ENCODE measurements at regions not wholly inside any gene's neighbourhood (a gene's known extent, or its start where the extent isn't known, plus 50 kb on each side); places are given as distances from the start of the nearest gene placed in this dataset.

DNA sequence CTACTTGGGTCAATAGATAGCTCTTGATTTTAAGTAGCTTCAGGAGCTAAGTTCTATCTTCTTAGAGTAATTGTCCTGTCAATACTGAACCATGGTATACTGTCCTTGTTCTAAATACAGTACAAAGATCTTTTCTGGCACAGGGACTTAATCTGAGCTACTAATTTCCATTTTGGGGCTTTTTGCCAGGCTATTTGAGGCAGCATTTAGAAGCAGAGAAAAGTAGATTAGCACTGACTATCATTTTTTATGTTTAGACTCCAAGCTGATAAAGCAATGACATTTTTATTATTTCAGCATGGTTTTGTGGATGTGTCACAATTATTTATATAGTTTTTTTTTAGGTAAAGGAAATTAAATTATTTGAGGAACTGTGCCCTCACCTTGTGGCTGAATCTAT lies 163.2 kb downstream of the FAT3 start:
- DNase-seq: no peak

DNA sequence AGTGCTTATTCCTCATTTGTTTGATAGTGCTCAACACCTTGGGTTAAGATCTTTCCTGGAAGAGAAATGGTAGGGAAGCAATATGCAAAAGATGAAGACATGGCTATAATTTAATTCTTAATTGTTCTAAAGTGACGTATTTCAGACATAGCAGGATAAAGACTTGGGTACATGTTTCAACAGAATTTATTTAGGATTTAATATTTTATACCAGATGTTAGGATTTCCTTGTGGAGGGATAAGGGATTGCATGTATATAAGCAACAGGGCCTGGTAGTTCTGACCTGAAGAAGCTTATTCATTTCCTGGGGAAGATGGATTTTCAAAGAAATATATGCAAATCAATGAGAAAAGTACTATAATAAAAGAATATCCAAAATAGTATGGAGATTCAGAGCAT lies 163.8 kb downstream of the FAT3 start:
- DNase-seq: no peak

DNA sequence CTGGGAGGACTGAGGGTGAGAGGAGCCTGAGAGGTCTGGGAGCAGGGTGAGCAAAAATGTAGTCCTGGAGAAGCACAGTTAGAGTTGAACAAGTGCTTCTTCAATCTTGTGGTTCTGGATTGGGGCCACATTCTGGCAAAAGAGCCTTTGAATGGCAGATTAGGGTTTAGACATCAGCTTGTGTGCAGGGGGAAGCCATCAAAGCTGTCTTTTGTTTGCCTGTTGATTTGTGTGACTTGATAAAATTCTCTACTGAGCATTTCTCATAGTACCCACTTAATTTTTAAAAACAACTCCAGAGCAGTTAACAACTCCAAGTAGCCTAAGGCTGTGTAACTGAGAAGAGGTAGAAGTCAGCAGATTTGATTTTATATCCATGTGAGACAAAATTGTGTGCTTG lies 166.2 kb downstream of the FAT3 start:
- no peak for DNase-seq

DNA sequence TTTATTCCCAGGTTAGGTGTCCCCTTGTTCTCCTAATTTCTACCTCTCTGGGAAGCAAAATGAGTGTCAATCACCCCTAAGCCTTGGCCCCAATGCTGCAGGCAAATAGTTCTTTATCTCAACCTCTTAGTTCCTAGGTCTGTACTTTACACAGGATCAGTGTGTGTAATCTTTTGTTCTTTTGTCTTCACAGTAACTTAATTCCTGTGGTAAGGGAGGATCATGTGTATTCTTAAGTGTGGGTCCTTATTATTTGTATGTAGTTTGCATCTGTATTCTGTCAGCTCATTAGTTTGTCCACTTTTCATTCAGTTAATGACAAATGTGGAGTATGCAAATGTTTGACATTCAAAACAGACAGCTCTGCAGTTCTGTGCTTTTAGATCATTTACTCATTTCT lies 166.7 kb downstream of the FAT3 start:
- DNase-seq: no peak

DNA sequence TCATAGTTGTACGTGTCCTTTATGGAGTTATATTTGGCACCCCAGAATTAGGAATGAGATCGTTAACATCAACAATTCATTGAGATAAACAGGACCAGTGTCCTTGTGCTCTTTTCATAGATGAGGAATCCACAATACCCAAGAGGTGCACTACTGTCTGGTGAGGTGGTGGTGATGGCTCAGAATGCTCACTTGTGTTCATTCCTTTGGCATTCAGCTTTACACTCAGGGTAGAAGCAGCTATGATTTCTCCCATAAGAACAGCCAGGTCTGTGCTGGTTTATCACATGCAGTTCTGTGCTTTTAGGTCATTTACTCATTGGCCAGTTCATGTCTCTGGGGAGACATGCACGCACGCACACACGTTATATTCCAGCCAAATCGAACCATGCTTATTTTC lies 167.2 kb downstream of the FAT3 start:
- no peak for DNase-seq

DNA sequence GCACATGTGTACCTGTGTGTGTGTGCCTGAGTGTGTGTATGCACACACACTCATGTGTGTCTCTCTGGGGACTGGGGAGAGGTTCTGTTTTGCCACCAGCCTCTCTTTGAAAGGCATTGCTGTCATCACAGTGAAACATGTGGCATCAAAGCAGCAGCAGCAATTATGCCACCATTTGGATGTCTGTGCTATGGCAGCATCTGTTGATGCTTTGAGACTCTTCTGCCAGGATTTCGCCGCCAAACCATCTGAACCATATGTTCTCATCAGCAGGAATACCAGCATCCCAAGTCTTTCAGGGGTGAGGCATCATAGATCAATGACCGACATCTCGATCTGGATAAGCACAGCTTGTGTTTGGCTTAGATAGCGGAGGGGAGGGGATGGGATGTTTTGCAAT lies 168.6 kb downstream of the FAT3 start:
- no peak for DNase-seq

DNA sequence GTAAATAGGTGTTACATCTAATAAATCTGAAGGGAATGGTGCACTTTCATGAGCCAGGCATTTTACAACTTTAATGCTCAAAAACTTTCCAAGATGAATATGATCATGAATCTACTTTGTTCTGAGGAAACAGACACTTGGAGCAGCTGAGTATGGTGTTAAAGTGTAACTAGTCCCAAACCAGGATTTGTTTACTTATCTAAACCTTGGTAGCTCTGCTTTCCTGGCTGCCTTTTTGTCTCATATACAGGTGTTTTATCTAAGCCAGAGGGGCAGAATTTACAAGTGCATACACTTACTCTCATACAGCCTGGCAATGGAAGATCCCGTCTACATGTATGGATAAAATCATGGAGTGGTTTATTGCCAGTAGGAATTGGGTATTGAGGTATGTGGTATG lies 171.5 kb downstream of the FAT3 start:
- DNase-seq: no peak

DNA sequence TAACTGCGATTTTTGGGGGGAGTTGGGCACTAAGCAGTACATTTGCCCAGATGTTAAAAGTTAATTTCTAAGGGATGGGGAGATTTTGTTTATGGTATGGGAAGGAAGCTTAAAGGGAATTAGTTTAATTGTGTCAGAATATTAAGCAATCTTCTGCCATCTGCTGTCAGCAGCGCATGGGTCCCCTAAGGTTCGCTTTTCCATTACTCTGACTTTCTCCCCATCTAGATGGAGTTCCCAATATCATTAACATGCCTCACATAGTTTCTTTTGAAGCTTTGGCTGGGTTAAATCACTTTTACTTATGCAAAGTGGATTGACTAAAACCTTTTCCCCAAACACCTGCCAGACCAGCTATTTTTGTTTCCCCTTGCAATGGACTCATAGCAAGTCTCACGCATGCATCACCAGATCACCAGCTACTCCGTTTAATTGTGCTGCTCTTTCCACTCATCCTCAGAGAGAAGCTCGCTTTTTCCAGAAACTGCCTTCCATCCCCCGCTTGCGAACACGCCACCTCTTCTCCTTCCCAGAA lies 172.7 kb downstream of the FAT3 start:
- DNase-seq: no peak

DNA sequence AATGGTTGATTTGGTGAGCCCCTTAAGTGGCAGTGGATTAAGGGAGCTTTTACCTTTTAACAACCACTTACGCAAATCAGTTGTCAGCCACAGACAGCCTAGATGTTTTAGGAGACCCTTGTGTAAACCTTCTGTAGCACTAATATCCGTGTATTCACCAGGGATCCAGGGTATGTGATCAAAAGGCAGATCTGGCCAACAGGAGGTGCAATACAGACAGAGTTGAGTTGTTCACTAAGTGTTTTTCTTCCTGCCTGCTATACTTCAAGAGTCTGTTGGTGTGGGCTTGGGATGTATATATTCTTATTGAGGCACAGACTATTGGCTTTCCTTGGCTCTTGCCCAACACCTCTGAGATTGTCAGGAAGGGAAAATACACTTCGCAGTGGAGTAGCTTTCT lies 175.1 kb downstream of the FAT3 start:
- DNase-seq: no peak

DNA sequence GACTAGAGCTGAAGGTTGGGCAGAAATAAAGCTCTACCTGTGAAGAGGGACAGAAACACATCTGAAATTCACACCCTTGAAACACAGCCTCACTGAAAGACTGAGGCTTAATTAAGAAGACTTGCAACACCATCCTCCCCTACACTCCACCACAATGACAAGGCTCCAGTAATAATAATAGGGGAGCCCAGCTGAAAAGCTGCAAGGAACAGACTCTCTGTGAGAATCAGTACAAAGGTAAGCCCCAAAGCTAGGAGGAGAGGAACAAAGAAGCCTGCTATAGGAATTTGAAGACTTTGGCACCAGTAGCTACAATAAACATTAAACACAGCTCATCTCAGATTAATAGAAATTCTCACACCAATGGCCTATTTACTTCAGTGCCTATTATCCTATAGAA lies 176.9 kb downstream of the FAT3 start:
- DNase-seq: no peak

DNA sequence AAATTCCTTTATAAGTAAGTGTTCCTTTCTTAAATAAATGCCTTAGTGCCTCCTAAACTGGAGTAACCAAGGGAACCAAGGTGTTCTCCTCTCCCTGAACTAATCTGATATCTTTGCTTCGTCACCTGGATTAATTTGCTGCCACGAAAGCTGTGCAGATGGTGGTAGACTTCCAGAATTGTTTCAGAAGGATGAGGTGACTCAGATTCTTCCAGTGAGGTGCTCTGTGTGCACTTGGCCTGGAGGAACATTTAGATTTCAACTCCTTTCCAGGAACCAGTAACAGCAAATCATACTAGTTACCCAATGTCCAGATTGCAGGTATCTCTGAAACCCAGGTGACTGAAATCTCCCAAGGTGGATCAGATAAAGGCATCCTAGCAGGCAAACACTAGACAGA lies 181.9 kb downstream of the FAT3 start:
- no peak for DNase-seq

DNA sequence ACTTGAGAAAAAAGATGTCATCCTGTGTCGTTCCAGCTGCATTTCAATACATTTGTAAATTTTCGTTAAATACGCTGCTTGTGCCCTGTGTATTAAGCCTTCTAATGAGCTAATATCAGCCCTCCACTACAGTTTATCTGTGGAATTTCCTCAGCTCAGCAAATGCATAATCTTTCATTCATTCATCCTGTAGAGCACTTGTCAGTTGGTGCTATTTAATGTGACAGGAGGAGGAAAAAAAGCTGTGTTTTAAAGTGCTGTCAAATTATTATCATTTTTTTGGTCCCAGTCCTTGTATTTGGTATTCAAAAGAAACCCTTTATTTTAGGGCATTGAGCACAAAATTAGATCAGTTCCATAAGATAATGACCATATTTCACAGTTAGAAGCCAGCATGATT lies 184.7 kb downstream of the FAT3 start:
- no peak for DNase-seq

DNA sequence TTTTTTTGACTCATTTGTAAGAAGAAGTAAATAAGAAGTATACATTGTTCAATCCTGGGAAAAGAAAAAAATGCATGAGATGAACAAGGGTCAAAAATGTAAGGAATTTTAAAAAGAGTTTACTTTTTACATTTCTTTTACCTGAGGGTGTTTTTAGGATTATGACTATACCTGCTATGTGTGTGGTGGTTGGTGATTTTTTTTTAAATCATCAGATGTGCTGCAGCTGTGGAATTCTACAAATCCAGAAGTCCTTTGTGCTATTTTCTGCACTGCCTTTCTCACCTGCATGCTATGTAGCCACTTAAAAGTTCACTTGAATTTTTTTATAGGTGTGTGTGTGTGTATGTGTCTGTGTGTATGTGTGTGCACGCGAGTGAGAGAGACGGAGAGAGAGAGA lies 185.3 kb downstream of the FAT3 start:
- DNase-seq: no peak

DNA sequence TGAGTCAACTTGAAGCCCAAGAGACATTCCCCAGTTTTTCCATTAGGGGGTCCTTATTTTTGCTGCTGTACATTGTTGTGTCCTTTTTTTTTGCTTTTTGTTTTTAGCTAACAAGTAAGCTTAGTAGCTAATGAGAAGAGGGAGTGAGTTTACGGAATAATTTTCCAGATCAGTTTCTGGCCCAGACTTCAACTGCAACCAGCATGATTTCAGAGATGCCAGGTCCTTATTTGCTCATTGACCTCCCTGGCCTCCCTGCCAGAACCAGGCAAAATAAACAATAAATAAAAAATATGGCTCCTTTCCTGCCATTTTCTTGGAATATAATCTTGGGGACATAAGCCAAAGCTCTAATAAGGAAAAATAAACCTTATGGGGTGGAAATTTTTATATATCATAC lies 185.9 kb downstream of the FAT3 start:
- DNase-seq: no peak

DNA sequence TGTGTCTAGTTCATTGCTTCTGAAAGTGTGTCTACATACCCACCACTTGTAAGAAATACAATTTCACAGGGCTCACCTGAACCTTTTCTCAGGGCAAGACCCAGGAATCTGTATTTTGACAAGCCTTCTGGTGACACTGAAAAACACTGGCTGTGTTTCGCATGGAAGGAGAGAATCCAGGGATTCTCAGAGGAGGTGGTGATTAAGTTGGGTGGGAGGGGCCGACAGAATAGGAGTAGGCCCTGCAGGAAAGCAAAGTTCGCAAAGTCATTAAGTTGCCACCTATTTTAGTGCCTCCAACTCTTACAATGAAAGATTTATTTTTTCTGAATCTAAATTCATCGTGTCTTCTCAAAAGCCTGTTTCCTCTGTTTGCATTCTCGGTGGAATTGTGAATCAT lies 186.8 kb downstream of the FAT3 start:
- no peak for DNase-seq

DNA sequence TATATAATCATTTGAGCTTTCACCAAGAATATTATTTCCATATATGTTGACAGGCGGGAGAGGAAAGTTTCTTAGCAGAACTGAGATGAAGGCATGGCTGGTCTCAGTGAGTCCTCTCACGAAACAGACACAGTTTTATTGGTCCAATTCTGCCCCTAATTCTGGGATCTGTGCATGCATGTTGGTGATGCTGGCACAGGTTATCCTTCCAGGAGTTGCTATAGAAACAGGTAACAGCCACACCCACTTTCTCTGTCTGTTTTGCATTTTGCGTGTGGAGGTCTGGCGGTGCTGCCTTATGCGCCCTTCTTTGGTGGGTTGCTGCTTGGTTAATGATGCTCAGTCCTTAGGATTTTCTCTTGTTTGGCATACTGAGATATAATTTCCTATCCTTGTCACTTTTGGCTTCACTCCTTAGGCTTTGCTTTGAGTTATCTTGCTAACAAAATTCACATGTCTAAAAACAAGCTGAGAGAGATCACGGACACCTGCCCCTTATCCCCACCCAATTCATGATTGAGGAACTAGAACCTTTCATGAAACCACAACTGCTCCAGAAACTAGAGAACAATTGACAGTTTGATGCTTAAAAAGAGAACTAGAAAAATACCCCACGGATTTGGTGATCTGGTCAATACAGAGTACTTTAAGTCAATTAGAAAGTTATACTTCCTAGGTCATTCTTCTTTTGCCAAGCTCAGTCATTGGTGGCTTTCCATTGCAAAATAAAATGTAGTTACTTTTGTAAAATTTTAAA lies 189.3 kb downstream of the FAT3 start:
- DNase-seq: no peak

DNA sequence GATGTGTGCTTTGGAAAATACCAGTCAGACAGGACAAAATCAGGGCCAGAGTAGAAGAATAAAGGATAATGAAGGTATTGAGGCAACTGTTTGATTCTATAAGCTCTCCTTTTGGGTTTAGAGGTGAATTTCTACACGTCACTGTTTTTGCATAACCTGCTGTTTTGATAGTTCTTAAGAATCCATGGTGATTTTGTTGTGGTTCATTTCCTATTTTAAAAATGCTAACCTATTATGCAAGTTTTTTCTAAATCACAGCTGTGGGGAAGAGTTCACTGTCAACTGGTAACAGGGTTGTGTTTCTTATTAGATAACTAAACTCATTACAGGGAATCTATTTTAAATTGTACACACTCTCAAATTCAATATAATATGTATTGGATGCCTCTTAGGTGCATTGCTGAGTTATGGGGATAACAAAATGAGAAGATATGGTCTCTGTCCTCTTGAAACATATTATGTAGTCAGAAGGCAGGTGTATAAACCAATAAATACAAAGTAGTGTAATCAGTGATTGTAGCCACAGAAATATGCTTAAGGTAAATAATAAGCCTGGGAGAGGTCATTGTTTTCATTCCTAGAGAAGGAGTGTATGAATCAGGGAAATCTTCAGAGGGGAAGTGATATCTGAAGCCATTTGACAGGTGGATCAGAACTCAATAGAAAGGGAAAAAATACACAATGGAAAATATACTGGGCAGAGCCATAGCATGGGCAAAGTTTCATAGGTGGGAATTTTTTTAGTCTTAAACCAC lies 192.5 kb downstream of the FAT3 start:
- DNase-seq: no peak

DNA sequence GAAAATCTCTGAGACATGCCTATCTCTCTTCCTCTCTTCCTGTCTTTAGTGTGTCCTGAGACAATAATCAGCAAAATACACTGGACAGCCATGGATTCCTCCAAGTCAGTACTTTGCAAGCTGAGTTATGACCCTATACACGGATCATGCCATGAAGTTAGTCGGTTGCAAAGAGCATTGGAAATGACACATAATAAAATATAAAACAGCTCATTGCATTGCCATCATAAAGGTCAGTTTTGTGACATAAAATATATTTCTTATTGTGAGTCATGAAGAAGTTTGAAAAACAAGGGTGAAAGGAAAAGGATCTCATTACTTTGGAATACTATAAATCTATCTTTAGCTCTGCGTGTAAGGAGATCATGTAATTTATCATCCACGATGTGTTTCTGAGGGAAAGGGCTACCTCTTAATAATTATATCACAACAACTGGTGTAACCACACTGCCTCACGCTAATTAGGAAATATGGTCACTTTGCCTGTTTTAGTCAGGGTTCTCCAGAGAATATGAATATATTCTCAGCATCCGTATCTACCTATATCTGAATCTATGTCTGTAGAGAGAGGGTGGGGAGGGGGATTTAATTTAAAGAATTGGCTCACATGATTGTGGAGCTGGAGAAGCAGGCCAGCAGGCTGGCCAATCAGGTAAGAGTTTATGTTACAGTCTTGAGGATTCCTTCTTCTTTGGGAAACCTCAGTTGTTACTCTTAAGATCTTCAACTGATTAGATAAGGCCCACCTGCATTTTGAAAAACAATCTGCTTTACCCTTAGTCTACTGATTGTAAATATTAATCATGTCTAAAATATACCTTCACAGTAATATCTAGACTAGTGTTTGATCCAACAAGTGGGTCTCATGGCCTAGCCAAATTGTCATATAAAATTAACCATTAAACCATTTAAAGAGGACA lies 198.8 kb downstream of the FAT3 start:
- no peak for DNase-seq

DNA sequence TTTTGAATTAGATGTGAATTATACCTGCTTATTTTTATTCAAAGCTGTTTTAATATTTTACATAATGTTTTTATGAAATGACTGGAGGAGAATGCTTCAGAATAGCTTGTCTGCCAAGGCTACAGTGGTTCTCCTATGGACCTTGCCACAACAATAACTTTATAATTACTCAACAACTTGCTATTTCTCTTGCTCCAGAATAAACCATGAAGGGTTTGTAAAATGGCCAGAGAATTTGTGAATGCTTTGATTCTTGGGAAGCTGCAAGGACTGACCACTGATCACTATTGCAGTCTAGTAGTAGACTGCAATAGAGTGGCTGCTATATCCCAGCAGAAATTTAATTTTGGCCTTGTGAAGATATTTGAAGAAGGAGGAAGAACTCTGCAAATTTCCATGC lies 199.7 kb downstream of the FAT3 start:
- DNase-seq: no peak

DNA sequence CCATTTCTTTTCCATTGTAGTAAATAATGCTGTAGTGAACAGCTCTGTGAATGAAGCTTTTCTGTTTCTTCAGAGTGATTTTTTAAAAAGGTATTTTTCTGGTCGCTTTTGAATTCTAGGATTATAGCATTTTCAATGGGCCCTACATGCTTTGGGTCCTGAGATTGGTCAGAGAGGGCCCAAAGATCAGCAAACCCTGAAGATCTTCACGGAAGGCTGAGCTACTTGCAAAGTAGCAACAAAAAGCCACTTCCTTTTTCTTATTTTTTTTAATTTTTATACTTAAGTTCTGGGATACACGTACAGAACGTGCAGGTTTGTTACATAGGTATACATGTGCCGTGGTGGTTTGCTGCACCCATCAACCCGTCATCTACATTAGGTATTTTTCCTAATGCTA lies 200.5 kb downstream of the FAT3 start:
- DNase-seq: no peak

DNA sequence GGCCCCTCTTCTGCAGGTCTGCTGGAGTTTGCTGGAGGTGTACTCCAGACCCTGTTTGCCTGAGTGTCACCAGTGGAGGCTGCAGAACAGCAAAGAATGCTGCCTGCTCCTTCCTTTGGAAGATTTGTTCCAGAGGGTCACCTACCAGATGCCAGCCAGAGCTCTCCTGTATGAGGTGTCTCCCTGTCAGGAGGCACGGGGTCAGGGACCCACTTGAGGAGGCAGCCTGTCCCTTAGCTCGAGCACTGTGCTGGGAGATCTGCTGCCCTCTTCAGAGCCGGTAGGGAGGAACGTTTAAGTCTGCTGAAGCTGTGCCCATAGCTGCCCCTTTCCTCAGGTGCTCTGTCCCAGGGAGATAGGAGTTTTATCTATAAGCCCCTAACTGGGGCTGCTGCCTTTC lies 207.9 kb downstream of the FAT3 start:
- DNase-seq: no peak

DNA sequence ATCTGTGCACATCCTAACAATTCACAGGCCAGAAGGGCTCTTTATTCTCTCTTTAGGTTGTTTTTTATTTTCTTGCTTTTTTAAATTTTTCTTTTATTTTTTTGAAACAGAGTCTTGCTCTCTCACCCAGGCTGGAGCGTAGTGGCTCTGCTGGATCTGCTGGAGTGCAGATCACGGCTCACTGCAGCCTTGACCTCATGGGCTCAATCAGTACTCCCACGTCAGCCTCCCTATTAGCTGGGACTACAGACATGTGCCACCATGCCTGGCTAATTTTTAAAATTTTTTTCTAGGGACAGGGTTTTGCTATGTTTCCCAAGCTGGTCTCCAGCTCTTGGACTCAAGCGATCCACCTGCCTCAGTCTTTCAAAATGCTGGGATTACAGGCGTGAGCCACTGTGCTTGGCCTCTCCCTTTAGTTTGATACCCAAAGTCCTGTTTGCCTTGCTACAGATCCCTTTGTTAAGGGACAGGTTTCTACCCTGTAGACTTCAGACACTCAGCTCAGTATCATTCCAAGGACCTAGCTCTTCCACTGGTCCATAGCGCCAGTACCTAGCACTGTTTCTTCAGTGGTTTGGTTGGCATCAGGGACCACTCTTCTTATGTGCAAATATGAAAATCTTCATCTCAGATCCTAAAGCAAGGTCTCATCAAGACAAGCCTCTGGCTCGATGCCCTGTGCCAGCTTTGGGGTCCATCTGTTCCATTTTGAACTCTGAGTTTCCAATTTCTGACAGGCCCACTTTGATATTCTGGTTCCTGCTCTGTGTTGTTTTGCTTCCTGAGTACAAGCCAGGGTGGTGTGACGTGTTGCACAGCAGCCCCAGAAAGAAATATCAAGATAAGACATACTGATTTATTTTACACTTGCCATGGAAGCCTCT lies 211.7 kb downstream of the FAT3 start:
- DNase-seq: no peak

Data from hematopoietic multipotent progenitor cell treated with erythropoietin and hydrocortisone succinate and interleukin-3 and kit ligand, for 6 days (in vitro differentiated cells).